Aorta (tissue), 5 donors: ENCODE measurements at regions not wholly inside any gene's neighbourhood (a gene's known extent, or its start where the extent isn't known, plus 50 kb on each side); places are given as distances from the start of the nearest gene placed in this dataset.

Source experiments
- ATAC-seq: fragments of 200-7000 bp; cut with Tn5 transposase; one replicate; pipeline ENCODE4 v1.9.1; 2022; ENCODE audit warnings: moderate library complexity; ENCODE audit not compliant: low FRiP score
- DNase-seq, 2 donors: peaks; one replicate each; pipeline ENCODE4 v3.0.0-alpha.2; 2020
- H3K27ac ChIP-seq, 2 donors: one replicate each; pipeline ENCODE4 v1.5.1; 2013; ENCODE audit warnings: low read length in 2 of 2, mild to moderate bottlenecking in 2 of 2, moderate library complexity in 2 of 2, control low read depth in 1 of 2, inconsistent platforms in 1 of 2, low read depth in 1 of 2
- H3K27me3 ChIP-seq, 2 donors: one replicate each; pipeline ENCODE4 v1.6.1; 2013; ENCODE audit warnings: control low read depth in 1 of 2, low read length in 1 of 2, mild to moderate bottlenecking in 1 of 2, moderate library complexity in 1 of 2; ENCODE audit not compliant: insufficient read depth in 2 of 2, control insufficient read depth in 1 of 2
- H3K36me3 ChIP-seq, 2 donors: one replicate each; pipeline ENCODE4 v1.6.1; 2013; ENCODE audit warnings: control low read depth in 1 of 2, low read length in 1 of 2, mild to moderate bottlenecking in 1 of 2; ENCODE audit not compliant: insufficient read depth in 2 of 2, control insufficient read depth in 1 of 2
- H3K4me1 ChIP-seq, 2 donors: one replicate each; pipeline ENCODE4 v1.6.1; 2013; ENCODE audit warnings: low read length in 2 of 2, control low read depth in 1 of 2, mild to moderate bottlenecking in 1 of 2, moderate library complexity in 1 of 2; ENCODE audit not compliant: insufficient read depth in 2 of 2, control insufficient read depth in 1 of 2
- H3K4me3 ChIP-seq, 2 donors: one replicate each; pipeline ENCODE4 v1.5.1; 2013; ENCODE audit warnings: low read length in 2 of 2, control low read depth in 1 of 2, mild to moderate bottlenecking in 1 of 2
- H3K9me3 ChIP-seq: one replicate; pipeline ENCODE4 v1.6.1; 2013; ENCODE audit warnings: mild to moderate bottlenecking, low read length; ENCODE audit not compliant: control insufficient read depth
- WGBS, 2 donors: extraction: QIAGEN DNeasy Blood & Tissue Kit; methylation state at CpG; one replicate each; pipeline ENCODE4 v1.1.7; 2013; 5-methylcytosine and 5-hydroxymethylcytosine counted together
- intact Hi-C, 2 donors: fragments of 100-400 bp; cut with DNase I; formaldehyde crosslinking; loops; one replicate each; pipeline versions ENCODE4 v1.14.2 to v1.15.0; 2022
- donor health status: healthy with polysubstance abuse.
- donor health status: Bipolar disorder and iron deficiency.
- donor health status: DM: no; HTN: no; CAD: no.
- donor health status: DM: no; HTN: no; CAD: no.
- donor health status: DM: yes; HTN: yes; CAD: no.

GRCh38 chr1:86218859-86219258 is 62.3 kb upstream of the COL24A1 start:
- H3K27ac ChIP-seq = no peak overlapping the region
- no peak overlapping the region for H3K4me3 ChIP-seq
- intact Hi-C loops = no loop called here
- 67 to 91% methylated on average over 5 of the region's 5 CpGs for WGBS, 2 donors
- H3K9me3 ChIP-seq = no peaks in the 10 kb centered on the region
- DNase-seq = no peak
- ATAC-seq = no peak
- no peaks in the 10 kb centered on the region for H3K36me3 ChIP-seq
- H3K27me3 ChIP-seq = no peaks in the 10 kb centered on the region
- H3K4me1 ChIP-seq = no peaks in the 10 kb centered on the region

GRCh38 chr1:86214605-86215004 is 58.0 kb upstream of the COL24A1 start:
- Histone ChIP-seq H3K27me3 (no peaks in the 10 kb centered on the region), H3K4me3 (no peak overlapping the region), H3K4me1 (no peaks in the 10 kb centered on the region), H3K36me3 (no peaks in the 10 kb centered on the region), H3K9me3 (no peaks in the 10 kb centered on the region), H3K27ac (no peak overlapping the region)
- DNase-seq = no peak
- WGBS, 2 donors = 95 to 96% methylated on average over 2 of the region's 2 CpGs
- no peak for ATAC-seq
- intact Hi-C loops = no loop called here

GRCh38 chr1:86209346-86209745 is 52.8 kb upstream of the COL24A1 start:
- no peaks in the 10 kb centered on the region for H3K36me3 ChIP-seq
- no peaks in the 10 kb centered on the region for H3K27me3 ChIP-seq
- H3K9me3 ChIP-seq = no peaks in the 10 kb centered on the region
- no peaks in the 10 kb centered on the region for H3K4me1 ChIP-seq
- no peak overlapping the region for H3K4me3 ChIP-seq
- no peak for DNase-seq
- no peak for ATAC-seq
- 54 to 66% methylated on average over 4 of the region's 4 CpGs for WGBS, 2 donors
- no peak overlapping the region for H3K27ac ChIP-seq
- intact Hi-C loops = no loop called here

GRCh38 chr1:86207323-86207722 is 50.8 kb upstream of the COL24A1 start:
- no peaks in the 10 kb centered on the region for H3K27me3 ChIP-seq
- H3K27ac ChIP-seq = no peak overlapping the region
- DNase-seq (peak in 1 of 2 donors; percentile 79), ATAC-seq (no peak)
- H3K4me3 ChIP-seq = no peak overlapping the region
- H3K4me1 ChIP-seq = no peaks in the 10 kb centered on the region
- intact Hi-C loops = no loop called here
- 34% methylated on average over 2 of the region's 2 CpGs for WGBS, 2 donors
- H3K9me3 ChIP-seq = no peaks in the 10 kb centered on the region
- H3K36me3 ChIP-seq = no peaks in the 10 kb centered on the region
